HG02938 (cell line): ENCODE measurements at regions not wholly inside any gene's neighbourhood (a gene's known extent, or its start where the extent isn't known, plus 50 kb on each side); places are given as distances from the start of the nearest gene placed in this dataset.
"Not testable (repeated sequence)": the region's sequence is repeated elsewhere in the genome, so short reads cannot be mapped to it uniquely, and the experiment has no call there.

Source experiments
- ATAC-seq: cut with Tn5 transposase; IDR thresholded peaks from one replicate; pipeline ENCODE4 v1.9.1; 2021; ENCODE audit warnings: mild to moderate bottlenecking, moderate library complexity; ENCODE audit not compliant: unreplicated experiment

DNA sequence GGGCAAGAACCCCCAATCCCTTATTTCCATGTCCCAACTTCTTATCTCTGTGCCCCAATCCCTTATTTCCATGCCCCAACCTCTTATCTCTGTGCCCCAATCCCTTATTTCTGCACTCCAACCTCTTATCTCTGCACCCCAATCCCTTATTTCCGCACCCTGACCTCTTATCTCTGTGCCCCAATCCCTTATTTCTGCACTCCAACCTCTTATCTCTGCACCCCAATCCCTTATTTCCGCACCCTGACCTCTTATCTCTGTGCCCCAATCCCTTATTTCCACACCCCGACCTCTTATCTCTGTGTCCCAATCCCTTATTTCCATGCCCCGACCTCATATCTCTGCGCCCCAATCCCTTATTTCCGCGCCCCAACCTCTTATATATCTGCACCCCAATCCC is 150.8 kb upstream of the NR4A3 start:
- not testable (repeated sequence) for ATAC-seq

DNA sequence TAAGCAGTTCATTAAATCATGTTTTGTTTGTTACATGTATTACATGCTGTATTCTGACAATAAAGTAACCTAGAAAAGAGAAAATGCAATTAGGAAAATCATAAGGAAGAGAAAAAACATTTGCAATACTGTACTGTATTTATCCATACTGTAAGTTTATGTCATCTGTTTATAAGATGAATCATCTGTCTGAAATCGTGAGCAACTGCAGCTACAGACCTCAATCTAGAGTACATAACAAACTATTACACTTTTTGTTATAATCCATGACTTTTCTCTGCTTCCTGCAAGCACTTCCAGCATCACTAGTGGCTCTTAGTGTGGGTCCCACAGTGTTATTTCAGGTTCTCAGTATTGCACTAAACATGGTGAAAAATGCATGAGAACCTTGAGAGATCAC is 144.4 kb upstream of the NR4A3 start:
- no peak for ATAC-seq

DNA sequence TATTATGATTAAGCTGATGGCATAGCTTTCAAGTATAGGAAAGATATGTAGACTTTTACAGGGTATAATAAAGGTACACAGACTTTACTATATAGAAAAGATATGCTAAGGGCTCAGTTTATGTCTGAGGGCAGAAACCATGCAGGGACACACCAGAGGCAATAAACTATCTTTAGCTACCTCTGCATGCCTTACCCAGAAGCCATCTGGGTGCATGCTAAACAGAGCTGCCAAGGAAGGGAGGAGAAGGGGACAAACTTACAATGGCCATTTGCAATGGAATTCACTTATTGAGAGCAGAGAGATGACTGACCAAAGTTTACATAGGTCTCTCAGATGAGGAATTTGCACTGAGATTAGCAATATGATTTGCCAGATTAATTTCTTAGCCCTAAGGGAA is 143.1 kb upstream of the NR4A3 start:
- no peak for ATAC-seq

DNA sequence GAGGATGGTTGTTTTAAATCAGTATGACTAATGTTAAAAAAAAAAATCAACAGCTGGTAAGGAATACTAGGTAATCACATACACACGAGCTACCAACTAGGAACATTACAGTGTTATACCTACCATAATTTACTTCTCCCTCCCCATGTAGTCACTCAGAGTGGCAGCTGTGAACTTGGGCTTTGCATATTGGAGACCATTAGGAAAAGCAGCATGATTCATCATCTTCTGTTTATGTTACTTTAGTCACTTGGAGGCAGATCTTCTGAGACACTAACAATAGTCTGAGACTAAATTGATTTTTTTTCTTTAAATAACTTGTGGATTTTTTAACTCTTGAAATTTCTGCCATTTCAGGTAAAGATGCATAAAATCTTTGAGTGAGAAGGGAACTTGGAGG is 141.5 kb upstream of the NR4A3 start:
- no peak for ATAC-seq

DNA sequence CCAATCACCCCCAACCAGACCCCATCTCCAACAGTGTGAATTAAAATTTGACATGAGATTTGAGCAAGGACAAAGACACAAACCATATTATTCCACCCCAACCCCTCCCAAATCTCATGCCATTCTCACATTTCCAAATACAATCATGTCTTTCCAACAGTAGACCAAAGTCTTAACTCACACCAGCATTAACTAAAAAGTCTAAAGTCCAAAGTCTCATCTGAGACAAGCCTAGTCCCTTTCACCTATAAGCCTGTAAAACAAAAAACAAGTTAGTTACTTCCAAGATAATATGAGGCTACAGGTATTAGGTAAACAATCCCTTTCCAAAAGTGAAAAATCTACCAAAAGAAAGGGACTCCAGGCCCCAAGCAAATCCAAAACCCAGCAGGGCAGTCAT is 140.6 kb upstream of the NR4A3 start:
- ATAC-seq = no peak

DNA sequence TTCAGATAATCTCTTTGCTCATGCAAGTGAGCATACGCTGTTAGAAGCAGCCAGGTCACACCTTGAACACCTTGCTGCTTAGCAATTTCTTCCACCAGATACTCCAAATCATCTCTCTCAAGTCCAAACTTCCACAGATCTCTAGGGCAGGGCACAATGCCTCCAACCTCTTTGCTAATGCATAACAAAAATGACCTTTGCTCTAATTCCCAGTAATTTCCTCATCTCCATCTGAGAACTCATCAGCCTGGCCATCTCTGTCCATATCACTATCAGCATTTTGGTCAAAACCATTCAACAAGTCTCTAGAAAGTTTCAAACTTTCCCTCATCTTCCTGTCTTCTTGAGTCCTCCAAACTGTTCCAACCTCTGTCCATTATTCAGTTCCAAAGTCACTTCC is 139.3 kb upstream of the NR4A3 start:
- no peak for ATAC-seq

DNA sequence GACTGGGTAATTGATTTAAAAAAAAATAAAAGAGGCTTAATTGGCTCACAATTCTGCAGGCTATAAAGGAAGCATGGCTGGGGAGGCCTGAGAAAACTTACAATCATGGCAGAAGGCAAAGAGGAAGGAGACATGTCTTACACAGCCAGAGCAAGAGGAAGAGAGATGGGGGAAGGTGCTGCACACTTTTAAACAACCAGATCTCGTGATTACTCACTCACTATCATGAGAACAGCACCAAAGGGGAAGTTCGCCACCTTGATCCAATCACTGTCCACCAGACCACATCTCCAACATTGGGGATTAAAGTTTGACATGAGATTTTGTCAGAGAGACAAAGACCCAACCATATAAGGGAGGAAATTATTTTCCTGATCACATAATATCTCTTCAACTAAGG is 138.8 kb upstream of the NR4A3 start:
- ATAC-seq = no peak

DNA sequence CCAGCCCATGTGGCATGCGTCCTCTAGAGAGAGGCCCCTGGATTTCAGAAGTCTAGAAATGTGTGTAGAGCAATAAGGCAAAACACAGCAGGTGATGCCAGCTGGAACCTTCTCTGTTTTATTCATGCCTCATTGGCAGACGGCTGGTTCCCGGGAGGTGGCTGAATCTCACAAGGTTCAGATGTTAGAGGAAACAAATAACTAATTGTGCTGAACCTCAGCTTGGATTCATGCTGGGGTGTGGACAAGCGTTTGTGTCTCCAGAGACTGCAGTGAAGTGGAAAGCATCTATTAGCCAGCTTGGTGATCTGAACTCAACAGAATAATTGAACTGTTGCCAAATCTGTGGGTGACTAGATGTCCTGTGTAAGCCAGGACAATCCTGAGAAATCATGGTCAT is 131.1 kb upstream of the NR4A3 start:
- no peak for ATAC-seq

DNA sequence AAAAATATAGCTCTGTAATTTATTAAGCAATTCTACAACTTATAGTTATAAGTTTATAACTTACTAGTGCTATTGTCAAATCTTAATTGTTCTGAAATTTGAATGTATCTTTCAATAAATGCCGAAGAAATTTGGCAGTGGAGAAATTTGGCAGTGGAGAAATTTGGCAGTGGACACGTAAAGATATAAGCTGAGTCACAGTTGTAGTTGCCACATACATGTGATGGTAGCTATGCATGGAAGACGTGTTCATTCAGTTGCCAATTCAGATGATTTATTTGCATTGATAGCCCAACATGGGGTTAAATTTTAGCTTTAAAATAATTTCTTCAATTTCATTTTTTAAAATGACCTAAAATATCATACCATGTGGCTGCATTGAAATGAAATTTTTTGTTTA is 127.8 kb upstream of the NR4A3 start:
- no peak for ATAC-seq

DNA sequence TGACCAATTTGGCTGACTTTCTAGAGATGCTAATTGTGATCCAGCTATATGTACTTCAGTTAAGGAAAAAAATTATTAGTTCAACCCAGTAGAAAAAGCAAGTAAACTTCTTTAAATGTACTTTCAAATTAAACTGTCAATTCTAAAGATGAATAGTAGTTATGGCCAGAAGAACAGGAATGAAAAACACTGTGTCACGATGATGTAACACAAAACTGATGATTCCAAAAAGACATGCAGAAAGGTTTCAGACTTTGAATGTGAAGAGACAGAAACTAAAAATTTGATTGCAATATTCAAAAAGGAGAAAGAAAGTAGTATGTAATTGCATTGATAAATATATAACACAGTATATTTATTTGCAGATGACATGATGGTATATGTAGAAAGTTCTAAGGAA is 127.3 kb upstream of the NR4A3 start:
- ATAC-seq = no peak

DNA sequence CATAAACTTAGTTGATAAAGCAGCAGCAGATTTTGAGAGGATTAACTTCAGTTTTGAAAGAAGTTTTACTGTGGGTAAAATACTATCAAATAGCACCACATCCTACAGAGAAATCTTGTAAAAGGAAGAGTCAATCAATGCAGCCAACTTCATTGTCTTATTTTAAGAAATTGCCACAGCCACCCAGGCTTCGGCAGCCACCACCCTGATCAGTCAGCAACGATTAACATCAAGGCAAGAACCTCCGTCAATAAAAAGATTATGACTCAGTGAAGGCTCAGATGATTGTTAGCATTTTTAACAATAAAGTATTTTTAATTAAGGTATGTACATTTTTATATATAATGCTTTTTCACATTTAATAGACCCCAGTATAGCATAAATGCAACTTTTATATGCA is 122.3 kb upstream of the NR4A3 start:
- ATAC-seq = no peak

DNA sequence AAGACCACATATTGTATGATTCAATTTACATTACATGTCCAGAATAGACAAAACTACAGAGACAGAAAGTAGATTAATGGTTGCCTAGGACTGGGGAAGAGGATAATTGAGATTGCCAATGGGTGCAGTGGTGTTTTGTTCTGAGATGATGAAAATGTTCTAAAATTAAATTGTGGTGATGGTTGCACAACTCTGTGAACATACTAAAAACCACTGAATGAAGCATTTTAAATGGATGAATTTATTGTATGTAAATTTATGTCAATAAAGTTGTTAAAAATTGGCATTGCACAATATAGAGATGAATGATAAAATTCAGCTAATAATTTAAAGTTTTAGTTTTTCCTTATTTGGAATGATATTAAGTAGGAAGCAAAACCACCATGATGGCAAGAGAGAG is 109.5 kb upstream of the NR4A3 start:
- no peak for ATAC-seq

DNA sequence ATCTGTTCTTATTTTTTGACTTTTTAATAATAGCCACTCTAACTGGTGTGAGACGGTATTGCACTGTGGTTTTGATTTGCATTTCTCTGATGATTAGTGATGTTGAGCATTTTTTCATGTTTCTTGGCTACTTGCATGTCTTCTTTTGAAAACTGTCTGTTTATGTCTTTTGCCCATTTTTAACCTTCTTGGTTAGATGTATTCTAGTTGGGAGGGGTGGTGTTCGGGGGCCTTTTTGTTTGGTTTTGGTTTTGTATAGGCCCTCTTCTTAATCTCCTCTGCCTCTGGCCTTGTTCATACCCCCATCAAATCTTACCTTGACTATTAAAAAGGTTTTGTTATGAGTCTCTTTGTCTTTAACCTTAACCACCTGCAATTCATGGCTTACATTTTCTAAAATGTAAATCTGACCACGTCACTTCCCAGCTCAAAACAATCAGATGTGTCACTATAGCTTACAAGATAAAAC is 107.8 kb upstream of the NR4A3 start:
- ATAC-seq = peak; percentile 70

DNA sequence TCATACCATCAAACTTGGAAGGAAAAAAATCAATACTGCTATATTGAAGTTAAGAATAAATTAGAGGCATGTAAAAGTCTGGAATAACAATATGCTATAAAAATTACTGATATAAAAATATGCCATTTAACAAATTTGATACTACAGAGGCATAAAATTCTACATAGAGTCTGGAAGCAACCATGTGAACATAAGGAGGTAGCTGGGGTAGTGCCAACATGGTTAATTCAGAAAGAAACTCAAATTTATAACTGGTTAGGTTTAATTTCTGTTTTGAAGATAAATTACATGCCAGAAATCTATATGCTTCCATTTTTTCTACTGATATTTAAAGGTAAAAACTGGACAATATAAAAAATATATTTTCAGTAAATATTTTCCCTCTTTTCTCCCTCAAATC is 103.1 kb upstream of the NR4A3 start:
- no peak for ATAC-seq

DNA sequence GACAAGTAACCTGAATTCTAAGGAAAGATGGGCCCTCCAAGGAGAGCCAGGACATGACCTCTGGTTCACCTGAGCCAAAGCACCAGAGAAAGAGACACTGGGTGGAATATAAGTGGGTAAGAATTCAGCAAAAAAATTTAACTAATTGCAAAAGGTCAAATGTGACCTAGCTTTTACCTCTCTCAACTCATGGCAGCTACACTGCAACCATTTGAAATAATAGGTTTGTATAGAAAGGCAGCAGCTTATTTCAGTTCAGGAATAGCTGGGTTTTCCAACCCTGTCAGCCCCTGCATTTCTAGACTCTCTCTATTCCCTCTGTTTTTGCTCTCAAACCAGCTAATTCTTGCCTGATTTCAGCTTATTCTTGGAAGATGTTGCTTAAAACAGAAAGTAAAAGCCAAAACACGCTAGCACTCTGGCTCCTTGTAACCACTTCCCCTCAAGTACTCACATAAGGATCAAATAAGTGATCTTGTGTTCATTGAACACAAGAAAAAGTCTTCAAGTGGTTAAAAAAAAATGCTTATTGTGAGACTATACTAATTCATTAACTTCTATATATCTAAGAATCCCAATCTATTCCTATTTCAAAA is 101.1 kb upstream of the NR4A3 start:
- peak; percentile 80 for ATAC-seq

DNA sequence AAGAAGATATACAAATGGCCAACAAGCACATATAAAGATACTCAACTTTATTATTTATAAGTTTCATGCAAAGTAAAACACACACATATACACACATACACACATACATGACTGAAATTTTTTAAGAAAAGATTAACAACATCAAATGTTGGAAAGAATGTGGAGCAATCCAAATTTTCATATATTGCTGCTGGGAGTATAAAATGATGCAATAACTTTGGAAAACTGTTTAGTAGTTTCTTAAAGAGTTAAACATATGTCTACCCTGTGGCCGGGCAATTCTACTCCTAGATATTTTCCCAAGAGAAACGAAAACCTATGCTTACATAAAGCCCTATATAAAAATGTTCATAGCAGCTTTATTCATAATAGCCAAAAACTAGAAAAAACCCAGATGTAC is 99.8 kb upstream of the NR4A3 start:
- ATAC-seq = no peak

DNA sequence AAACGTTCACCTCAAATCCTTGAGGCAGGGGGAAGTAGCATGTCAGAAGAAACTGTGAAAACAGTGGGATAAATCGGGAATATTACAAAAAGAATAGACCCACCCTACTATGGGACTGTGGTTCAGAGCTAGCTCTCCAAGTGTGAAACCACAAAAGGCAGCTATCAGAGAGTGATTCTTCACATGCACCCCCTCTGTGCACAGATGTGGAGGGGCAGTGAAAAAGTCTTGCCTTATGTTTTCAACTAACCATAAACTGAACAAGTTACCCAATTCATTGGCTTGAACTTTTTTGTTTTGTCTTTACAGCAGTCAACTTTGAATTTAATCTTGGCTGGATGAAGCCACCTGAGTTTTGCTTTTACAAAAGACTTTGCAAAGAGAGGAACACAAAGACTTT is 98.8 kb upstream of the NR4A3 start:
- ATAC-seq = no peak

DNA sequence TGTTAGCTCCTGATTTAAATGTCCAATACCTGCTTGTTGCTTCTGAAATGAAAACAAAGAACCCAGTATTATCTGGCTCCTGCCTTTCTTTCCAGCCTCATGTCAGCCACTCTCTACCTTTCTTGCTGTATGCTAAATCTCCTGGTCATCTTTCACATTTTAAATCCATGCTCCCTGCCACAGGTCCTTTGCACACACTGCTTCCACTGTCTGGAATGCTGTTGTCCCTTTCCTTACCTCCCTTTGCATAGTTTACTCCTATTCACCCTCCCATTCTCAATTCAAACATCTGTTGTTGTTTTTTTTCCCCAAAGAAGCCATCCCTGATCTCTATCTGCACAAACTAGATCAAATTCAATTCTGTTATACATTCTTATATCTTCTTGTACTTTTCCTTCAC is 97.0 kb upstream of the NR4A3 start:
- ATAC-seq = no peak

DNA sequence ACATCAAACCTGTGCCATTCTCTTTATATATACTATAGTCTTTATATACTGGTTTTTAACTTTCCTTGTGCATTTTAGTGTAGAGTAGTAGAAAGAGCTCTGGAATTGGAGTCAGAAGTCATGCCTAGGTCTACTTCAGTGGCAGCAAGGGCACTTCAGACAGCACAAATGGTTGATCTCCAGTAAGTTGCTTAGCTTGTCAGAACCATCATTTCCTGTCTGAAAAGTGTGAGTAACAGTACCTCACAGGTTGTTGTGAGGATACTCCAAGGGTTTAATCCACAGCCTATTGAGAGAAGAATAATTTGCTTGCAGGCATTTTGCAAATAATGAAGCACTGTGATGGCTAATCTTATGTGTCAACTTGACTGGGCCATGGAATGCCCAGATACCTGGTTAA is 95.8 kb upstream of the NR4A3 start:
- ATAC-seq = no peak

DNA sequence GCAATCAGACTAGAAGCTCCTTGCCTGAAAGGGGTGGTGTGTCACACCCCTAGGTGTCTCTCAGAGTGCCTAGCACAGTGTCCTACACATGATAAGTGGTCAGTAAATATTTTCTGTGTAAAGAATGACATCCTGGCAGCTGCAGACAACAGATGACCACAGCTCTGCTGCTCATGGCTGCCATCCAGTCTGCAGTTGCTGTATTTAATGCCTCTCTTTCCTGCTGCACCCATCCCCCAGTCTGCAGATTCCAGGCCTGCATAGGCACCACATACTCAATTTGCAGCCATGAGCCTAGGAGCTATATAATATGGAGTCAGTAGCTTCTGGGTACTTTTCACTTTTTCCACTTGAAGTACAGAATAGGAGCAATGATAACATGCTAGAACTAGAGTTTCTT is 94.9 kb upstream of the NR4A3 start:
- ATAC-seq = no peak

DNA sequence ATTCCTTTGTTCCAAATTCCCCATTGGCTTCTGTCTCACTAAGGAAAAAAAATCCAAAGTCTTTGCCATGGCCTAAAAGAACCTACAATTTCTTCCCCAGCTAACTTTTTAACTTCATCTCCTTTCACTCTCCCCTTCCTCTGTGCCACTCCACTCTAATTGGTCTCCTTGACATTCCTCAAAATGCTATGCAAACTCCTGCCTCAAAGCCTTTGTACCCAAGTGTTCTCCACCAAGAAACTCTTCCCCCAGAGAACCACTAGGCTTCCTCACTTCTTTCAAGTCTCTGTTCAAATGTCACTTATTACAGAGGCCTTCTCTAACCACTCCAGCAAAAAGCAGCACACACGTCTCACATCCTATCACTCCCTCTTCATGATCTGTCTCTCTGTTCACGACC is 91.6 kb upstream of the NR4A3 start:
- no peak for ATAC-seq

DNA sequence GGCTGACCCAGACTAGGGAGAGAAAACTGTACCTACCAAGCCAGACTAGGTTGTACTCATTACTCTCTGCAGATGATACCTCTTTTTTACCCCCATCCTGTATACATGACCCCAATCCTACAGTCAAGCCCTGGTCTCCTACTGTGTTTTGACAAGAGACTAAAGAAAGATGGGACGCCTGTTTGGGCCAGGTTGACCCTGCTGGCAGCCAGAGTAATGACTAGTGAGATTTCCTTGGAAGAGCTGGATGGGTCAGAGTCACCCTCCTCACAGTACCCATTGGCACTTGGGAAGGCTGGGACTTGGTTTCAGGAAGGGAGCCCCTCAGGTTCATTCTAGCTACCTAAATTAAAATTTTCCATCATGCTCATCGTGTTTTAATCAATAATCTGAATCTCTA is 89.7 kb upstream of the NR4A3 start:
- ATAC-seq = no peak

DNA sequence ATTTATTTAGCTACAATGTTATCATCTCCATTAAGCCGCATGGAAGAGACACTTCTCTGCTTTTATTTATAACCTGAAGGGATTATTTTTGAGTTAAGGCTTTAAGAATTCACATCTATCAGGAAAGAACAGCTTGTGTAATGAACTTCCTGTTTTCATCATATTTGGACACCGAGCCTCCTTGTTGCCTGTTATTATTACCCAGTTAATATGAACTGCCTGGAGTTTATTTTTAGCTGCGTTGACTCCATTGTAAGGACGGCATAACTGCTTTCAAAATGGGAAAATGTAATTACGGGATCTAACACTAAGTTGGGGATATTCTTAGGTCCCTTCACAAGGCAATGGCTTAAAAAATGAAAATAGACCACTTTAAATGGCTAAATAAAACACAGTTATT is 89.0 kb upstream of the NR4A3 start:
- no peak for ATAC-seq

DNA sequence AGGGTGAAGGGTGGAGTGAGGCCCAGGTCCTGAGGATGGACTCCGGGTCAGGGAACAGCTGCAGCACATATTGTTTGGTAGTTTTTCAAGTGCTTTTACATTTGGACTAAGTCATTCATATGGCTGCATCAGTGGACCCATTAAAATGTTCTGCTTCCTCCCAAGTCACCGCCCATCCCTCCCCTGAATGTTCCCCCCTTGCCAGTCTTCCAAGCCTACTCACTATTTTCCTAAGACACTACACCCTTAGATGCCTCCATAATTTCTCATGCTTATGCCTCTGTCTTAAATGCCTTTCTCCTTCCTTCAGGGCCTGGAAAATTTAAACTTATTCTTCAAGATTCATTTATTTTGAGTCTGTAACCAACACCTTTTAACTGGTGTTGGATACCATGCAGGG is 86.6 kb upstream of the NR4A3 start:
- no peak for ATAC-seq
